A673 (cell line): ENCODE measurements at regions not wholly inside any gene's neighbourhood (a gene's known extent, or its start where the extent isn't known, plus 50 kb on each side); places are given as distances from the start of the nearest gene placed in this dataset.

Experiments used
- BruUV-seq: library from RNA; stranded (reverse); fragments of 400-500 nt; replicated peaks from 2 replicates; lab custom pipeline; 2021; lab: Mats Ljungman, UMichigan
- CTCF ChIA-PET: fragments of 300-600 bp; sonication (Branson Sonifier 250); formaldehyde crosslinking; loops from one replicate; lab custom pipeline; 2022; ENCODE audit warnings: antibody characterized with exemption; lab: Charles Lee
- POLR2A ChIA-PET: fragments of 300-600 bp; sonication (Branson Sonifier 250); formaldehyde crosslinking; loops from one replicate; lab custom pipeline; 2022; ENCODE audit warnings: antibody characterized with exemption; ENCODE audit not compliant: low non-redundant PET; lab: Charles Lee
- DNase-seq: peaks from one replicate; pipeline ENCODE4 v3.0.0-alpha.2; 2015; ENCODE audit warnings: low spot score
- H3K27ac ChIP-seq: fragments of 200-600 bp; sonication (generic); 2 replicates; pipeline ENCODE4 v1.5.1; 2016; ENCODE audit warnings: mixed run types, low read depth, mild to moderate bottlenecking, mixed read lengths, antibody characterized with exemption, low read length; ENCODE audit not compliant: poor library complexity, severe bottlenecking
- H3K27me3 ChIP-seq: fragments of 200-600 bp; sonication (generic); replicated peaks from 2 replicates; pipeline ENCODE4 v1.6.1; 2017; ENCODE audit warnings: mixed run types, low read depth, mild to moderate bottlenecking, mixed read lengths, antibody characterized with exemption, low read length; ENCODE audit not compliant: insufficient read depth, poor library complexity
- H3K36me3 ChIP-seq: fragments of 200-600 bp; sonication (generic); 2 replicates; pipeline ENCODE4 v1.6.1; 2016; ENCODE audit warnings: mixed run types, mild to moderate bottlenecking, mixed read lengths, antibody characterized with exemption, low read length; ENCODE audit not compliant: insufficient read depth, poor library complexity, severe bottlenecking
- H3K4me1 ChIP-seq: fragments of 200-600 bp; sonication (generic); 2 replicates; pipeline ENCODE4 v1.6.1; 2017; ENCODE audit warnings: mixed run types, mild to moderate bottlenecking, mixed read lengths, antibody characterized with exemption, low read length; ENCODE audit not compliant: insufficient read depth, poor library complexity, severe bottlenecking
- H3K4me3 ChIP-seq: fragments of 200-600 bp; sonication (generic); 2 replicates; pipeline ENCODE4 v1.5.1; 2016; ENCODE audit warnings: low read depth, mixed run types, mild to moderate bottlenecking, mixed read lengths, low read length; ENCODE audit not compliant: poor library complexity, severe bottlenecking
- H3K9me3 ChIP-seq: fragments of 200-600 bp; sonication (generic); 2 replicates; pipeline ENCODE4 v1.6.1; 2016; ENCODE audit warnings: mixed run types, low read depth, mild to moderate bottlenecking, mixed read lengths, antibody characterized with exemption, low read length; ENCODE audit not compliant: poor library complexity, severe bottlenecking
- CTCF ChIP-seq: fragments of 300-800, 200-600 bp; sonication (generic); conservative IDR thresholded peaks from 2 replicates; pipeline ENCODE4 v1.5.1; 2017; ENCODE audit warnings: low read depth, mild to moderate bottlenecking, antibody characterized with exemption, low read length, moderate library complexity, mixed read lengths
- EZH2 ChIP-seq: fragments of 200-600 bp; sonication (generic); IDR thresholded peaks from 2 replicates; pipeline ENCODE4 v1.6.1; 2017; ENCODE audit warnings: borderline replicate concordance, low read depth, mild to moderate bottlenecking, mixed read lengths, antibody characterized with exemption, low read length; ENCODE audit not compliant: poor library complexity, severe bottlenecking
- intact Hi-C: fragments of 100-400 bp; cut with micrococcal nuclease; formaldehyde crosslinking; loops from one replicate; pipeline ENCODE4 v1.10.0; 2022; ENCODE audit not compliant: unreplicated experiment

- TF ChIP-seq EZH2 (no peak), CTCF (no peak)
- DNase-seq, result no peak
- no TSS peak for BruUV-seq
- Histone ChIP-seq H3K9me3 (no peaks in the 10 kb centered on the region), H3K27ac (no peak overlapping the region), H3K27me3 (no peaks in the 10 kb centered on the region), H3K4me3 (no peak overlapping the region), H3K4me1 (no peaks in the 10 kb centered on the region), H3K36me3 (no peaks in the 10 kb centered on the region)
- intact Hi-C loops, result loop anchor here (10.0 kb wide), 1 partner anchor 342 kb away; no protein-coding TSS in a partner anchor
- POLR2A ChIA-PET, result interaction anchor here (0.5 kb wide), 1 partner anchor 16 kb away, joined by 4 read pairs; no protein-coding TSS in a partner anchor
- CTCF ChIA-PET, result interaction anchor here (0.6 to 1.2 kb wide), 2 partner anchors 103 to 232 kb away, joined by 3 read pairs; no protein-coding TSS in a partner anchor
Measured at GRCh38 chr1:90476411-90476810, 240.7 kb downstream of the BARHL2 start.

- Histone ChIP-seq H3K27ac (no peak overlapping the region), H3K27me3 (no peaks in the 10 kb centered on the region), H3K9me3 (no peaks in the 10 kb centered on the region), H3K36me3 (no peaks in the 10 kb centered on the region), H3K4me3 (no peak overlapping the region), H3K4me1 (no peaks in the 10 kb centered on the region)
- intact Hi-C loops, result loop anchor here (10.0 kb wide), 1 partner anchor 341 kb away; no protein-coding TSS in a partner anchor
- CTCF ChIA-PET, result interaction anchor here (0.6 to 1.2 kb wide), 2 partner anchors 103 to 233 kb away, joined by 3 read pairs; no protein-coding TSS in a partner anchor
- BruUV-seq, result no TSS peak
- TF ChIP-seq CTCF (peak; percentile 73), EZH2 (no peak)
- POLR2A ChIA-PET, result no interaction called here
- peak; percentile 68 for DNase-seq
Measured at GRCh38 chr1:90475631-90476030, 241.5 kb downstream of the BARHL2 start.

GRCh38 chr1:90474731-90475130, 242.4 kb downstream of the BARHL2 start:
- H3K27me3 ChIP-seq, result no peaks in the 10 kb centered on the region
- intact Hi-C loops, result loop anchor here (10.0 kb wide), 1 partner anchor 340 kb away; no protein-coding TSS in a partner anchor

More at GRCh38 chr1:90474731-90475130, 242.4 kb downstream of the BARHL2 start:
- ChIA-PET CTCF (no interaction called here), POLR2A (no interaction called here)
- Histone ChIP-seq H3K27ac (no peak overlapping the region), H3K36me3 (no peaks in the 10 kb centered on the region), H3K4me3 (no peak overlapping the region), H3K9me3 (no peaks in the 10 kb centered on the region), H3K4me1 (no peaks in the 10 kb centered on the region)
- BruUV-seq, result no TSS peak
- no peak for TF ChIP-seq CTCF
- DNase-seq, result no peak
